ENCODE measurements at regions not wholly inside any gene's neighbourhood (a gene's known extent, or its start where the extent isn't known, plus 50 kb on each side); places are given as distances from the start of the nearest gene placed in this dataset.
A peak's percentile ranks its signal among the peaks of the same experiment; 100 is the strongest.
"Not testable (repeated sequence)": the region's sequence is repeated elsewhere in the genome, so short reads cannot be mapped to it uniquely, and the experiment has no call there.

DNA sequence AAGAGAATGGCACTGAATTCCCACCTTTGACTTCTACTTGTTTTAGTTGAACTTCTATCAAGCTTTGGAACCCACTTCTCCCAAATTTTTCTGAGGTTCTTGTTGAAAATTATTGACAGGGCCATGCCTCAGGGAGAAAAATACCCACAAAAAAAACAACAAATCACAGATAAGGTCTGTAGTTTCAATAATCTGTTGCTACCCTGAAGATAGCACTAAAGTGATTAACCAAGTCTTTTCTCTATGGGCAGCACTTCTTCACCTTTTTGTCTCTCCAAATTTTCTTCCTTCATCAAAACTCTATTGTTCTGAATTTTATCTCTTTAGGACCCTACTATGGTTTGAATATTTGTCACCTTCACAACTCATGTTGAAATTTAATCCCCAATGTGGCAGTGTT, 154.3 kb upstream of the FGF10 start:
- Histone ChIP-seq H3K4me3 (ENCODE audit: insufficient read depth, low read depth, low read length) (no peak overlapping the region), H3K27me3 (ENCODE audit: control insufficient read depth, insufficient read depth, low read length) (no peaks in the 10 kb centered on the region), H3K36me3 (replicated peaks; ENCODE audit: control insufficient read depth, insufficient read depth, low read length) (no peaks in the 10 kb centered on the region)
- DNase-seq = no peak

- Histone ChIP-seq H3K4me3 (ENCODE audit: insufficient read depth, low read depth, low read length) (no peak overlapping the region), H3K27me3 (ENCODE audit: control insufficient read depth, insufficient read depth, low read length) (no peaks in the 10 kb centered on the region), H3K36me3 (replicated peaks; ENCODE audit: control insufficient read depth, insufficient read depth, low read length) (no peaks in the 10 kb centered on the region)
- no peak for DNase-seq
Observed at GRCh38 chr5:44542470-44542869, 153.2 kb upstream of the FGF10 start.

- Histone ChIP-seq H3K36me3 (replicated peaks; ENCODE audit: control insufficient read depth, insufficient read depth, low read length) (no peaks in the 10 kb centered on the region), H3K27me3 (ENCODE audit: control insufficient read depth, insufficient read depth, low read length) (no peaks in the 10 kb centered on the region), H3K4me3 (ENCODE audit: insufficient read depth, low read depth, low read length) (no peak overlapping the region)
- DNase-seq = no peak
Observed at GRCh38 chr5:44539602-44539919, 150.3 kb upstream of the FGF10 start.

DNA sequence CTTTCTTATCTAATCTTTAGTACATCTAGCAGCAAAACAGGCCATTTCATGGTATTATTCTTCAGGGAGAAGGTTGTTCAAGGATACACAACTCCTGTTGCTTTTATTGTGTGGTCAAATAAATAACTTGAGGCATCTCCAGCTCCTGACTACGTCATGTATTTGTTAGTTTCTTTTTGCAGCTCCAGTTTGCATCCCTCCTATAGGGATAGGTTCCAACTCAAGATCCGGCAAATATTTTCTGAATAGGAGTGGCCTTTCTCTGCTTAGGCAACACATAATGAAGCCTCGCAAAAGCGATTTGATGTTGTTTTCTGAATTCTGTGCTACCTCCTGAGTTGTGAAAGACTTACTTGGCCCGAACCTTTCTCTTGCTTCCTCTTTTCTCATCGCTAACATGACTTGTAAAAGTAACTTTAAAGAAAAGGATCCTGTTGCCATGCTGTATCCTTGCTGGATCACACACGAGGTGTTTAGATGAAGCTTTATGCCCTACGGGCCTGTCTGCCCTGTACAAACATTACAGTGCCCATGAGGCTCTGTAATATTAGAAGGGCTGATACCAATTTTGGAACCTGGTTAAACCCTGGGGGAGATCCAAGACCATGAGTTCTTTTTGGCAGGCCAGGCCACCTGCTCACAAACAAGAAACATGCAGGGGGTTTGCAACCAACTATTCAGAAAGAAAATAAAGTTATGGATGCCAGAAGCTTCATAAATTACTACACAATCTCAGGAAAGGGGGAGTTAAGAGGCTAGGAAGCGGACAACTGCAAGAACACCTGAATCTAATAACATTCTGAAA, 149.8 kb upstream of the FGF10 start:
- Histone ChIP-seq H3K27me3 (ENCODE audit: control insufficient read depth, insufficient read depth, low read length) (no peaks in the 10 kb centered on the region), H3K36me3 (replicated peaks; ENCODE audit: control insufficient read depth, insufficient read depth, low read length) (no peaks in the 10 kb centered on the region), H3K4me3 (ENCODE audit: insufficient read depth, low read depth, low read length) (no peak overlapping the region)
- DNase-seq = no peak

- Histone ChIP-seq H3K27me3 (ENCODE audit: control insufficient read depth, insufficient read depth, low read length) (no peaks in the 10 kb centered on the region), H3K36me3 (replicated peaks; ENCODE audit: control insufficient read depth, insufficient read depth, low read length) (no peaks in the 10 kb centered on the region), H3K4me3 (ENCODE audit: insufficient read depth, low read depth, low read length) (no peak overlapping the region)
- DNase-seq = peak; percentile 49
Observed at GRCh38 chr5:44536650-44537260, 147.5 kb upstream of the FGF10 start.

GRCh38 chr5:44535621-44536020, 146.4 kb upstream of the FGF10 start:
- Histone ChIP-seq H3K27me3 (ENCODE audit: control insufficient read depth, insufficient read depth, low read length) (no peaks in the 10 kb centered on the region), H3K4me3 (ENCODE audit: insufficient read depth, low read depth, low read length) (no peak overlapping the region), H3K36me3 (replicated peaks; ENCODE audit: control insufficient read depth, insufficient read depth, low read length) (no peaks in the 10 kb centered on the region)
- DNase-seq = no peak

- Histone ChIP-seq H3K27me3 (ENCODE audit: control insufficient read depth, insufficient read depth, low read length) (no peaks in the 10 kb centered on the region), H3K4me3 (ENCODE audit: insufficient read depth, low read depth, low read length) (no peak overlapping the region), H3K36me3 (replicated peaks; ENCODE audit: control insufficient read depth, insufficient read depth, low read length) (no peaks in the 10 kb centered on the region)
- DNase-seq = no peak
Observed at GRCh38 chr5:44532981-44533380, 143.8 kb upstream of the FGF10 start.

DNA sequence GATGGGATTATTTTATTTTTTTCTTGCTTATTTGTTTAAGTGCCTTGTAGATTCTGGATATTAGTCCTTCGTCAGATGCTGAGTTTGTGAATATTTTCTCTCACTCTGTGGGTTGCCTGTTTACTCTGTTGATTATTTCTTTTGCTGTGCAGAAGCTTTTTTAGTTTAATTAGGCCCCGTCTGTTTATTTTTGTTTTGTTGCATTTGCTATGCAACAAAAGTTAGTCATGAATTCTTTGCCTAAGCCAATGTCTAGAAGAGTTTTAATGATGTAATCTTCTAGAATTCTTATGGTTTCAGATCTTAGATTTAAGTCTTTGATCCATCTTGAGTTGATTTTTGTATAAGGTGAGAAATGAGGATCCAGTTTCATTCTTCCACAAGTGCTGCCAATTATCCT, 142.5 kb upstream of the FGF10 start:
- not testable (repeated sequence) for H3K36me3 ChIP-seq (replicated peaks; ENCODE audit: control insufficient read depth, insufficient read depth, low read length); DNase-seq; H3K4me3 ChIP-seq (ENCODE audit: insufficient read depth, low read depth, low read length)

DNA sequence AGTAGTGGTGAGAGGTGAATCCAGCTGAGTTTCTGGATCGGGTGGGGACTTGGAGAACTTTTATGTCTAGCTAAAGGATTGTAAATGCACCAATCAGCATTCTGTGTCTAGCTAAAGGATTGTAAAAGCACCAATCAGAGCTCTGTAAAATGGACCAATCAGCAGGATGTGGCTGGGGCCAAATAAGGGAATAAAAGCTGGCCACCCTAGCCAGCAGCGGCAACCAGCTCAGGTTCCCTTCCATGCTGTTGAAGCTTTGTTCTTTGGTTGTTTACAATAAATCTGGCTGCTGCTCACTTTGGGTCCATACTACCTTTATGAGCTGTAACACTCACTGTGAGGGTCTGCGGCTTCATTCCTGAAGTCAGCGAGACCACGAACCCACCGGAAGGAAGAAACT, 141.6 kb upstream of the FGF10 start:
- DNase-seq = not testable (repeated sequence)

More for the DNA sequence above, 142.5 kb upstream of the FGF10 start:
- not testable (repeated sequence) for H3K27me3 ChIP-seq (ENCODE audit: control insufficient read depth, insufficient read depth, low read length)

DNA sequence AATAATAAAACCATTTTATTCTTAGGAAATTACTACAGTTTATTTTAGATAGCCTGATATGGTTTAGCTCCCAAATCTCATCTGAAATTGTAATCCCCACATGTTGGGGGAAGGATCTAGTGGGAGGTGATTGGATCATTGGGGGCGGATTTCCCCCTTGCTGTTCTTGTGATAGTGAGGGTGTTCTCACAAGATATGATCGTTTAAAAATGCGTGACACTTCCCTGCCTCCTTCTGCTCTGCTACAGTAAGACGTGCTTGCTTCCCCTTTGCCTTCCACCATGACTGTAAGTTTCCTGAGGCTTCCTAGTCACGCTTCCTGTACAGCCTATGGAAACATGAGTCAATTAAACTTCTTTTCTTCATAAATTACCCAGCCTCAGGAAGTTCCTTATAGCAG, 122.4 kb upstream of the FGF10 start:
- no peaks in the 10 kb centered on the region for H3K27me3 ChIP-seq (ENCODE audit: control insufficient read depth, insufficient read depth, low read length)
- no peaks in the 10 kb centered on the region for H3K36me3 ChIP-seq (replicated peaks; ENCODE audit: control insufficient read depth, insufficient read depth, low read length)
- no peak overlapping the region for H3K4me3 ChIP-seq (ENCODE audit: insufficient read depth, low read depth, low read length)
- DNase-seq = no peak

More for the DNA sequence above, 141.6 kb upstream of the FGF10 start:
- not testable (repeated sequence) for H3K27me3 ChIP-seq (ENCODE audit: control insufficient read depth, insufficient read depth, low read length); H3K36me3 ChIP-seq (replicated peaks; ENCODE audit: control insufficient read depth, insufficient read depth, low read length); H3K4me3 ChIP-seq (ENCODE audit: insufficient read depth, low read depth, low read length)

- DNase-seq = no peak
- Histone ChIP-seq H3K4me3 (ENCODE audit: insufficient read depth, low read depth, low read length) (no peak overlapping the region), H3K27me3 (ENCODE audit: control insufficient read depth, insufficient read depth, low read length) (no peaks in the 10 kb centered on the region), H3K36me3 (replicated peaks; ENCODE audit: control insufficient read depth, insufficient read depth, low read length) (no peaks in the 10 kb centered on the region)
Observed at GRCh38 chr5:44506561-44506960, 117.3 kb upstream of the FGF10 start.

- DNase-seq = no peak
- H3K4me3 ChIP-seq (ENCODE audit: insufficient read depth, low read depth, low read length) = no peak overlapping the region
- H3K27me3 ChIP-seq (ENCODE audit: control insufficient read depth, insufficient read depth, low read length) = no peaks in the 10 kb centered on the region
- H3K36me3 ChIP-seq (replicated peaks; ENCODE audit: control insufficient read depth, insufficient read depth, low read length) = no peaks in the 10 kb centered on the region
Observed at GRCh38 chr5:44499381-44499780, 110.2 kb upstream of the FGF10 start.

DNA sequence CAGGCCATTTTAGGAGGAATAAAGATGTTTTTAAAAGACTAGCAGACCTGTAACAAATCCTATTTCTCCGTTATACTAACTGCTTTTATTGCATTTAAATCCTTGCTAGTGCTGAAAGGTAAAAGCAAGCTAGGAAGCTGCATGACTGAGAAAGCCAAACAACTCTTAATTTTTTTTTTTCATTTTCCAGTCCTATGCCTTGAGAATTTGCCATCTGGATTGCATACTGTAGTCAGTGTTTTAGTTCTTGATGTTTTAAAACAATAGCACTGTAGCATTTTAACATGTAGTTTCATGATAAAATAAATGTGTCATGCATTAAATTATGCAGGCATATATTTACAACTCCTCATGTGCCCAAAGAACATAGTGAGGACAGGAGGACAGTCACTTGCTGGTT, 108.4 kb upstream of the FGF10 start:
- Histone ChIP-seq H3K4me3 (ENCODE audit: insufficient read depth, low read depth, low read length) (no peak overlapping the region), H3K27me3 (ENCODE audit: control insufficient read depth, insufficient read depth, low read length) (no peaks in the 10 kb centered on the region), H3K36me3 (replicated peaks; ENCODE audit: control insufficient read depth, insufficient read depth, low read length) (no peaks in the 10 kb centered on the region)
- no peak for DNase-seq

DNA sequence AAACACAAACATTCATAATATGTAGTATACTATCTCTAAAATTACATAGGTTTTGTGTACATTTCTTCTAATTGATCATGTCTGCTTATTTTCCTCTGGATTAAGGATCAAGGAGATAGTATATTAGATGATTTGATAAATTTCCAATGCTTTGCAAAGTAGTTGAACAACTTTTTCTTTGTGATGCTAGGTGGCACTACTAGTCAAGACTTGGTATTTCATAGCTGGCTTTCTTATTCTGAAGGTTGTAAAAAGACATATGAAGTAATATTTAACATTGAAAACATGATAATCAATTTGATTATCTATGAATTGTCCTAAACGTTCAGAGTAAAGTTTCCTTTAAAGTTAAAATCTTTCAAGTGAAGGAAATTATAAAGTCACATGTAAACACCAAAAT, 106.1 kb upstream of the FGF10 start:
- no peak overlapping the region for H3K4me3 ChIP-seq (ENCODE audit: insufficient read depth, low read depth, low read length)
- no peaks in the 10 kb centered on the region for H3K36me3 ChIP-seq (replicated peaks; ENCODE audit: control insufficient read depth, insufficient read depth, low read length)
- H3K27me3 ChIP-seq (ENCODE audit: control insufficient read depth, insufficient read depth, low read length) = no peaks in the 10 kb centered on the region
- DNase-seq = no peak

DNA sequence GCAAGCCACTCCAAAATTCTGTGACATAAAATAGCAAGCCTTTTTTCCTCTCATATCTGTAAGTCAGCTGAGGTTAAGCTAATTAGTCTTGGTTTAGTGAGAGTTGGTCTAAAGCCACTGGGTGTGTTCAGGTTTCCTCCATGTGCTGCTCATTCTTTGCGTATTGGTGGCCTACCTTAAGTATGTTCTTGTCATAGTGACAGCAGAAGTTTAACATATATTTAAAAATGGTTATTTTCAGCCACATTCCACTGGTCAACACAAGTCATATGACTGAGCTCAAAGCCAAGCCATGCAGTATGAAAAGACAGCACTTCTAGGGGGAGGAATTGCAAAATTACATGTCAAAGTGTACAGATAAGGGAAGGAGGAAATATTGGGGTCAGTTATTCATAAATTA, 100.5 kb upstream of the FGF10 start:
- no peak for DNase-seq
- no peaks in the 10 kb centered on the region for H3K27me3 ChIP-seq (ENCODE audit: control insufficient read depth, insufficient read depth, low read length)
- H3K4me3 ChIP-seq (ENCODE audit: insufficient read depth, low read depth, low read length) = no peak overlapping the region
- H3K36me3 ChIP-seq (replicated peaks; ENCODE audit: control insufficient read depth, insufficient read depth, low read length) = no peaks in the 10 kb centered on the region

Measured in H7 (cell line).